HUES6 (cell line): ENCODE measurements at regions not wholly inside any gene's neighbourhood (a gene's known extent, or its start where the extent isn't known, plus 50 kb on each side); places are given as distances from the start of the nearest gene placed in this dataset.

ENCODE experiments used
- H3K27ac ChIP-seq: 2 replicates; pipeline ENCODE4 v1.7.0; 2013; ENCODE audit warnings: low read depth, mild to moderate bottlenecking, low read length, inconsistent platforms
- H3K27me3 ChIP-seq: 2 replicates; pipeline ENCODE4 v1.6.1; 2013; ENCODE audit warnings: low read length; ENCODE audit not compliant: control insufficient read depth, insufficient read depth
- H3K36me3 ChIP-seq: 2 replicates; pipeline ENCODE4 v1.6.1; 2013; ENCODE audit warnings: low read length; ENCODE audit not compliant: control insufficient read depth, insufficient read depth
- H3K4me1 ChIP-seq: 2 replicates; pipeline ENCODE4 v1.6.1; 2013; ENCODE audit warnings: low read length; ENCODE audit not compliant: control insufficient read depth, insufficient read depth
- H3K4me3 ChIP-seq: 2 replicates; pipeline ENCODE4 v1.5.1; 2013; ENCODE audit warnings: low read depth, low read length
- H3K9ac ChIP-seq: one replicate; pipeline ENCODE4 v1.6.1; 2013; ENCODE audit warnings: mild to moderate bottlenecking, low read length
- H3K9me3 ChIP-seq: 2 replicates; pipeline ENCODE4 v1.6.1; 2013; ENCODE audit warnings: low read depth, low read length; ENCODE audit not compliant: control insufficient read depth, insufficient read depth

GRCh38 chr5:30937070-30937469, 256.4 kb upstream of the CDH6 start:
- no peak overlapping the region for H3K27ac ChIP-seq
- no peak overlapping the region for H3K9ac ChIP-seq
- peaks cover 15% of the 10 kb centered on the region for H3K4me1 ChIP-seq
- no peaks in the 10 kb centered on the region for H3K27me3 ChIP-seq
- H3K9me3 ChIP-seq = no peaks in the 10 kb centered on the region
- H3K36me3 ChIP-seq = no peaks in the 10 kb centered on the region
- no peak overlapping the region for H3K4me3 ChIP-seq

GRCh38 chr5:30933599-30933998, 259.9 kb upstream of the CDH6 start:
- Histone ChIP-seq H3K36me3 (no peaks in the 10 kb centered on the region), H3K27ac (no peak overlapping the region), H3K4me1 (peaks cover 15% of the 10 kb centered on the region), H3K9ac (no peak overlapping the region), H3K4me3 (no peak overlapping the region), H3K27me3 (no peaks in the 10 kb centered on the region), H3K9me3 (no peaks in the 10 kb centered on the region)

GRCh38 chr5:30932273-30933017, 261.0 kb upstream of the CDH6 start:
- Histone ChIP-seq H3K9me3 (no peaks in the 10 kb centered on the region), H3K27ac (no peak overlapping the region)

GRCh38 chr5:30930736-30931135, 262.8 kb upstream of the CDH6 start:
- H3K36me3 ChIP-seq = no peaks in the 10 kb centered on the region
- no peaks in the 10 kb centered on the region for H3K9me3 ChIP-seq
- no peak overlapping the region for H3K4me3 ChIP-seq
- H3K27ac ChIP-seq = no peak overlapping the region
- peaks cover 15% of the 10 kb centered on the region for H3K4me1 ChIP-seq
- H3K9ac ChIP-seq = no peak overlapping the region
- H3K27me3 ChIP-seq = no peaks in the 10 kb centered on the region

More at GRCh38 chr5:30932273-30933017, 261.0 kb upstream of the CDH6 start:
- H3K27me3 ChIP-seq = no peaks in the 10 kb centered on the region
- no peak overlapping the region for H3K4me3 ChIP-seq
- no peaks in the 10 kb centered on the region for H3K36me3 ChIP-seq
- no peak overlapping the region for H3K9ac ChIP-seq
- H3K4me1 ChIP-seq = peaks cover 15% of the 10 kb centered on the region

GRCh38 chr5:30928956-30929355, 264.5 kb upstream of the CDH6 start:
- Histone ChIP-seq H3K4me3 (no peak overlapping the region), H3K9me3 (no peaks in the 10 kb centered on the region), H3K27me3 (no peaks in the 10 kb centered on the region), H3K9ac (no peak overlapping the region), H3K36me3 (no peaks in the 10 kb centered on the region), H3K27ac (no peak overlapping the region), H3K4me1 (peaks cover 15% of the 10 kb centered on the region)

- Histone ChIP-seq H3K27me3 (no peaks in the 10 kb centered on the region), H3K4me3 (no peak overlapping the region), H3K4me1 (no peaks in the 10 kb centered on the region)
These were observed 267.3 kb upstream of the CDH6 start for GRCh38 chr5:30926218-30926617.

GRCh38 chr5:30921388-30921787, 272.1 kb upstream of the CDH6 start:
- H3K9ac ChIP-seq = no peak overlapping the region
- H3K27ac ChIP-seq = no peak overlapping the region
- H3K36me3 ChIP-seq = no peaks in the 10 kb centered on the region
- H3K4me3 ChIP-seq = no peak overlapping the region
- no peaks in the 10 kb centered on the region for H3K9me3 ChIP-seq
- H3K4me1 ChIP-seq = no peaks in the 10 kb centered on the region
- H3K27me3 ChIP-seq = no peaks in the 10 kb centered on the region

More at GRCh38 chr5:30926218-30926617, 267.3 kb upstream of the CDH6 start:
- H3K9me3 ChIP-seq = no peaks in the 10 kb centered on the region
- no peak overlapping the region for H3K27ac ChIP-seq
- H3K9ac ChIP-seq = no peak overlapping the region
- H3K36me3 ChIP-seq = no peaks in the 10 kb centered on the region

- Histone ChIP-seq H3K4me3 (no peak overlapping the region), H3K27me3 (no peaks in the 10 kb centered on the region), H3K27ac (no peak overlapping the region), H3K9me3 (no peaks in the 10 kb centered on the region), H3K9ac (no peak overlapping the region), H3K36me3 (no peaks in the 10 kb centered on the region), H3K4me1 (no peaks in the 10 kb centered on the region)
These were observed 275.3 kb upstream of the CDH6 start for GRCh38 chr5:30918171-30918570.

- no peaks in the 10 kb centered on the region for H3K9me3 ChIP-seq
- no peaks in the 10 kb centered on the region for H3K4me1 ChIP-seq
- H3K9ac ChIP-seq = no peak overlapping the region
- H3K36me3 ChIP-seq = no peaks in the 10 kb centered on the region
- no peaks in the 10 kb centered on the region for H3K27me3 ChIP-seq
- no peak overlapping the region for H3K4me3 ChIP-seq
- no peak overlapping the region for H3K27ac ChIP-seq
These were observed 285.1 kb upstream of the CDH6 start for GRCh38 chr5:30908356-30908755.

- Histone ChIP-seq H3K9me3 (no peaks in the 10 kb centered on the region), H3K27me3 (no peaks in the 10 kb centered on the region), H3K27ac (no peak overlapping the region), H3K4me1 (no peaks in the 10 kb centered on the region), H3K36me3 (no peaks in the 10 kb centered on the region), H3K4me3 (no peak overlapping the region), H3K9ac (no peak overlapping the region)
These were observed 293.1 kb upstream of the CDH6 start for GRCh38 chr5:30900367-30900766.

GRCh38 chr5:30894811-30895210, 298.7 kb upstream of the CDH6 start:
- H3K9me3 ChIP-seq = no peaks in the 10 kb centered on the region
- no peak overlapping the region for H3K9ac ChIP-seq
- H3K4me3 ChIP-seq = no peak overlapping the region
- H3K4me1 ChIP-seq = no peaks in the 10 kb centered on the region
- H3K27ac ChIP-seq = no peak overlapping the region
- no peaks in the 10 kb centered on the region for H3K36me3 ChIP-seq
- H3K27me3 ChIP-seq = no peaks in the 10 kb centered on the region
